OCI-LY7 (cell line): ENCODE measurements at regions not wholly inside any gene's neighbourhood (a gene's known extent, or its start where the extent isn't known, plus 50 kb on each side); places are given as distances from the start of the nearest gene placed in this dataset.

Source experiments
- BruUV-seq: library from RNA; stranded (reverse); fragments of 400-500 nt; replicated peaks from 2 replicates; lab custom pipeline; 2021; lab: Mats Ljungman, UMichigan
- CTCF ChIA-PET: fragments of 300-600 bp; sonication (Branson Sonifier 250); formaldehyde crosslinking; loops from one replicate; lab custom pipeline; 2022; ENCODE audit warnings: antibody characterized with exemption; ENCODE audit not compliant: unreplicated experiment; lab: Charles Lee
- POLR2A ChIA-PET: fragments of 300-600 bp; sonication (Branson Sonifier 250); formaldehyde crosslinking; loops from one replicate; lab custom pipeline; 2022; ENCODE audit warnings: antibody characterized with exemption; lab: Charles Lee
- DNase-seq: peaks from one replicate; pipeline ENCODE4 v3.0.0-alpha.2; 2015; ENCODE audit warnings: low spot score
- H2AFZ ChIP-seq: fragments of 200-600 bp; sonication (generic), shearing (Covaris generic); 2 replicates; pipeline ENCODE4 v1.6.1; 2014; ENCODE audit warnings: mild to moderate bottlenecking, antibody characterized with exemption, low read length, moderate library complexity
- H3K27ac ChIP-seq: fragments of 200-600 bp; sonication (generic); 2 replicates; pipeline ENCODE4 v1.5.1; 2014; ENCODE audit warnings: mixed run types, low read depth, mild to moderate bottlenecking, moderate library complexity, low read length, inconsistent platforms; ENCODE audit not compliant: poor library complexity, severe bottlenecking
- H3K36me3 ChIP-seq: fragments of 200-600 bp; sonication (generic); 2 replicates; pipeline ENCODE4 v1.6.1; 2014; ENCODE audit warnings: mild to moderate bottlenecking, antibody characterized with exemption, low read length, moderate library complexity, mixed read lengths; ENCODE audit not compliant: insufficient read depth
- H3K4me1 ChIP-seq: fragments of 200-600 bp; sonication (generic); 2 replicates; pipeline ENCODE4 v1.5.1; 2014; ENCODE audit warnings: mild to moderate bottlenecking, low read length; ENCODE audit not compliant: insufficient read depth, poor library complexity, severe bottlenecking
- H3K4me2 ChIP-seq: fragments of 200-600 bp; sonication (generic); 2 replicates; pipeline ENCODE4 v1.6.1; 2014; ENCODE audit warnings: mild to moderate bottlenecking, low read length
- H3K4me3 ChIP-seq: fragments of 200-600 bp; sonication (generic); 2 replicates; pipeline ENCODE4 v1.5.1; 2014; ENCODE audit warnings: mild to moderate bottlenecking, low read depth, low read length; ENCODE audit not compliant: poor library complexity, severe bottlenecking
- H3K79me2 ChIP-seq: fragments of 200-600 bp; sonication (generic); 2 replicates; pipeline ENCODE4 v1.6.1; 2016; ENCODE audit warnings: low read depth, mild to moderate bottlenecking, low read length, moderate library complexity, mixed read lengths; ENCODE audit not compliant: insufficient read depth
- H3K9me2 ChIP-seq: fragments of 200-600 bp; sonication (generic); 2 replicates; pipeline ENCODE4 v1.6.1; 2016; ENCODE audit warnings: mild to moderate bottlenecking, low read length, mixed read lengths; ENCODE audit not compliant: insufficient read depth
- H3K9me3 ChIP-seq: fragments of 200-600 bp; sonication (generic); 2 replicates; pipeline ENCODE4 v1.6.1; 2014; ENCODE audit warnings: mild to moderate bottlenecking, mixed run types, low read length, mixed read lengths
- H4K20me1 ChIP-seq: fragments of 200-600 bp; sonication (generic); 2 replicates; pipeline ENCODE4 v1.6.1; 2014; ENCODE audit warnings: mild to moderate bottlenecking, antibody characterized with exemption, low read length, moderate library complexity, mixed read lengths; ENCODE audit not compliant: insufficient read depth
- EZH2phosphoT487 ChIP-seq: fragments of 200-600 bp; sonication (generic); IDR thresholded peaks from 2 replicates; pipeline ENCODE4 v1.6.1; 2018; ENCODE audit warnings: low read depth, borderline replicate concordance, mild to moderate bottlenecking, mixed run types, antibody characterized with exemption, low read length, moderate library complexity, mixed read lengths
- intact Hi-C: fragments of 100-400 bp; cut with micrococcal nuclease; formaldehyde crosslinking; loops from one replicate; pipeline ENCODE4 v1.10.0; 2022; ENCODE audit not compliant: unreplicated experiment
- TF ChIP-seq, protein P1 (sequence below): fragments of 200-600 bp; sonication (generic); conservative IDR thresholded peaks from 2 replicates; pipeline ENCODE4 v1.5.1; 2014; ENCODE audit warnings: mild to moderate bottlenecking, antibody characterized with exemption, low read length, moderate library complexity, mixed read lengths

DNA sequence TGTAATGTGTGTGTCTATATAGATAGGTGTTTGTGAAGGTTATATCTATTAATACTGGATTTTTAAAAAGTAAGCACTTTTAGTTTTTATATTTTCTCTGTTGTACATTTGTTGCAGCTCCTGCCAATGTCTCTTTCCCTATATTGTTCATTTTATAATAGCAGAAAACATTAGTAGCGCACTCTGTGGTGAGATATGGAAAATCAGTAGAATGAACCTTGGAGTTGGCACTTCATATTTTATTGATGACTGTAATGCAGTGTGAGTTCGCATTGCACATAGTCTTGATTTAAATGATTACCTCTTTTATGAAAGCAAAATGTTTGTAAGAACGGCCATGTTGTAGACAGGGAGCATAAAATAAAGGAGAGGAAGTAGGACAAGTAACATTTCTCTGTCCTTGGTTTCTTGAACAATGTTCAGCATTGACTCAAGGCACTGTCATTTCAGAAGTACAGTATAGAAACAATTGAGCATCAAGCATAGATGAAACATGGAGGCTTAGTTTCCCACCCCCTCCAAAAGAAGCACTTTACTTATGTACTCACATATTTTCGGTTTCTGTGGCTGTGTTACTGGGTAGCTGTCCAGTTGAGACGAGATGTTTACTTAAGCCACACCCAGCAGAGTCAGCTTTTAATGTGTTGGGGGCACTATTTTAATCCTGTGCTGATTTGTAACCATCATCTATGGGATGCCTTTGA, 74.0 kb downstream of the TANC2 start:
- no peaks in the 10 kb centered on the region for H4K20me1 ChIP-seq
- no peak overlapping the region for H3K4me3 ChIP-seq
- no peaks in the 10 kb centered on the region for H3K4me1 ChIP-seq
- CTCF ChIA-PET, result no interaction called here
- TF ChIP-seq, protein P1, sequence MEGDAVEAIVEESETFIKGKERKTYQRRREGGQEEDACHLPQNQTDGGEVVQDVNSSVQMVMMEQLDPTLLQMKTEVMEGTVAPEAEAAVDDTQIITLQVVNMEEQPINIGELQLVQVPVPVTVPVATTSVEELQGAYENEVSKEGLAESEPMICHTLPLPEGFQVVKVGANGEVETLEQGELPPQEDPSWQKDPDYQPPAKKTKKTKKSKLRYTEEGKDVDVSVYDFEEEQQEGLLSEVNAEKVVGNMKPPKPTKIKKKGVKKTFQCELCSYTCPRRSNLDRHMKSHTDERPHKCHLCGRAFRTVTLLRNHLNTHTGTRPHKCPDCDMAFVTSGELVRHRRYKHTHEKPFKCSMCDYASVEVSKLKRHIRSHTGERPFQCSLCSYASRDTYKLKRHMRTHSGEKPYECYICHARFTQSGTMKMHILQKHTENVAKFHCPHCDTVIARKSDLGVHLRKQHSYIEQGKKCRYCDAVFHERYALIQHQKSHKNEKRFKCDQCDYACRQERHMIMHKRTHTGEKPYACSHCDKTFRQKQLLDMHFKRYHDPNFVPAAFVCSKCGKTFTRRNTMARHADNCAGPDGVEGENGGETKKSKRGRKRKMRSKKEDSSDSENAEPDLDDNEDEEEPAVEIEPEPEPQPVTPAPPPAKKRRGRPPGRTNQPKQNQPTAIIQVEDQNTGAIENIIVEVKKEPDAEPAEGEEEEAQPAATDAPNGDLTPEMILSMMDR, result no peak
- TF ChIP-seq EZH2phosphoT487, result no peak
- POLR2A ChIA-PET, result no interaction called here
- no peak overlapping the region for H3K27ac ChIP-seq
- intact Hi-C loops, result no loop called here
- H3K36me3 ChIP-seq, result no peaks in the 10 kb centered on the region
- H2AFZ ChIP-seq, result no peak overlapping the region
- BruUV-seq, result no TSS peak
- no peaks in the 10 kb centered on the region for H3K79me2 ChIP-seq
- DNase-seq, result no peak
- H3K9me2 ChIP-seq, result no peaks in the 10 kb centered on the region
- no peak overlapping the region for H3K4me2 ChIP-seq
- H3K9me3 ChIP-seq, result no peaks in the 10 kb centered on the region

DNA sequence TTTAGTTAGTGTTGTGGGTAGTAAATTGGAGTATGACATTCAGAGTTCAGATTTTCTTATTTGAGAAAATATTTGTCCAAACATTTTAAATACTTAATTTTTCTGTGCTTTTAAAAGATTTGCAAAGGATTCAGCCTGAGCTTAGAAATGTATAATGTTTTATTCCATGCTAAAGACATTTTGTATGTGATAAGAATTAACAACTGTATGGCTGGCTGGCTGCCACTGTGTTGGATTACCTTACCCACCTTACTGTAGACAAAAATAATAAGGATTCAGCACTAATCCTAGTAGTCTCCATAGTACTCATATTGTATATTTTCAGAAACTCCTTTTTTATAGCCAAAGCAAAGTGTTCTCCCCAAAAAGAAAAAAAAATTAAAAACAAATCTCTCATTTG, 74.8 kb downstream of the TANC2 start:
- DNase-seq, result no peak
- Histone ChIP-seq H3K9me2 (no peaks in the 10 kb centered on the region), H4K20me1 (no peaks in the 10 kb centered on the region), H3K4me1 (no peaks in the 10 kb centered on the region), H2AFZ (no peak overlapping the region), H3K27ac (no peak overlapping the region), H3K36me3 (no peaks in the 10 kb centered on the region), H3K4me3 (no peak overlapping the region), H3K4me2 (no peak overlapping the region), H3K9me3 (no peaks in the 10 kb centered on the region), H3K79me2 (no peaks in the 10 kb centered on the region)
- POLR2A ChIA-PET, result no interaction called here
- no TSS peak for BruUV-seq
- CTCF ChIA-PET, result no interaction called here
- TF ChIP-seq, protein P1, result no peak
- TF ChIP-seq EZH2phosphoT487, result no peak
- intact Hi-C loops, result no loop called here

DNA sequence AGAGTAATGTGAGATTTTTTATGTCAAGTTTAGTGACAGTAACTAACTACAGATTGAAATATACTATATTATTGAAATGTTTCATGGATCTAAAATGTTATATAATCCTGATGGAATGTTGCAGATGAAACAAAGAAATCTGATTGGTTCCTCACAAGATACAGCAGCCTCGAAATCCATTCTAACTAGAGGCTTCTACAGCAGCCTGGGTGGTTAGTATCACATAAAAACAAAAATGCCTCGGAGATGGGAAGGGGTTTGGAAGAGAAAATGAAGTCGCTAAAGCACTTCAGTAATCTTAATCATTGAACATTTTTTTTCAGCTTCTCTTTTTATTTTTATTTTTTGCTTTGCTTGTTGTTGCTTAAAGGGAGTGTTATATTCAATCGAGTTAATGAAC, 75.2 kb downstream of the TANC2 start:
- no peaks in the 10 kb centered on the region for H3K4me1 ChIP-seq
- intact Hi-C loops, result no loop called here
- H2AFZ ChIP-seq, result no peak overlapping the region
- no peak overlapping the region for H3K4me3 ChIP-seq
- ChIA-PET POLR2A (interaction anchor here (0.7 kb wide), 1 partner anchor 1171 kb away, joined by 3 read pairs; no protein-coding TSS in a partner anchor), CTCF (no interaction called here)
- H3K4me2 ChIP-seq, result no peak overlapping the region
- no peak overlapping the region for H3K27ac ChIP-seq
- no peaks in the 10 kb centered on the region for H3K36me3 ChIP-seq
- TF ChIP-seq, protein P1, result no peak
- TF ChIP-seq EZH2phosphoT487, result no peak
- no peak for DNase-seq
- H4K20me1 ChIP-seq, result no peaks in the 10 kb centered on the region
- no TSS peak for BruUV-seq
- H3K9me2 ChIP-seq, result no peaks in the 10 kb centered on the region
- no peaks in the 10 kb centered on the region for H3K9me3 ChIP-seq
- no peaks in the 10 kb centered on the region for H3K79me2 ChIP-seq
